MCF 10A (cell line): ENCODE measurements at regions not wholly inside any gene's neighbourhood (a gene's known extent, or its start where the extent isn't known, plus 50 kb on each side); places are given as distances from the start of the nearest gene placed in this dataset.

Experiments
- BruUV-seq: library from RNA; stranded (reverse); fragments of 400-500 nt; replicated peaks from 2 replicates; lab custom pipeline; 2021; lab: Mats Ljungman, UMichigan
- CTCF ChIA-PET: fragments of 300-600 bp; sonication (Branson Sonifier 250); formaldehyde crosslinking; extraction: SDS; loops from one replicate; lab custom pipeline; 2021; ENCODE audit warnings: antibody characterized with exemption, inconsistent platforms; lab: Yijun Ruan, JAX
- POLR2A ChIA-PET: fragments of 300-600, 350-650 bp; sonication (Branson Sonifier 250); formaldehyde crosslinking; extraction: SDS; loops from one replicate; lab custom pipeline; 2020; ENCODE audit warnings: antibody characterized with exemption, inconsistent platforms; lab: Yijun Ruan, JAX
- DNase-seq: peaks from one replicate; pipeline ENCODE4 v3.0.0-alpha.2; 2018; ENCODE audit not compliant: unreplicated experiment
- H3K27ac Mint-ChIP-seq: one replicate; pipeline ENCODE4 v1.8.0; 2022; ENCODE audit warnings: mild to moderate bottlenecking, low read depth, mixed read lengths; ENCODE audit not compliant: unreplicated experiment
- H3K27me3 Mint-ChIP-seq: one replicate; pipeline ENCODE4 v1.8.0; 2022; ENCODE audit warnings: mixed read lengths; ENCODE audit not compliant: insufficient read depth, unreplicated experiment
- H3K36me3 Mint-ChIP-seq: one replicate; pipeline ENCODE4 v1.8.0; 2022; ENCODE audit warnings: mild to moderate bottlenecking, moderate library complexity, mixed read lengths; ENCODE audit not compliant: insufficient read depth, unreplicated experiment
- H3K4me1 Mint-ChIP-seq: one replicate; pipeline ENCODE4 v1.8.0; 2022; ENCODE audit warnings: mixed read lengths; ENCODE audit not compliant: insufficient read depth, unreplicated experiment
- H3K4me3 Mint-ChIP-seq: one replicate; pipeline ENCODE4 v1.8.0; 2022; ENCODE audit warnings: mild to moderate bottlenecking, moderate library complexity, mixed read lengths; ENCODE audit not compliant: unreplicated experiment
- H3K9me3 Mint-ChIP-seq: one replicate; pipeline ENCODE4 v1.8.0; 2022; ENCODE audit warnings: mixed read lengths; ENCODE audit not compliant: unreplicated experiment
- intact Hi-C: fragments of 100-400 bp; cut with micrococcal nuclease; formaldehyde crosslinking; loops from 2 replicates; pipeline ENCODE4 v1.14.1; 2022
- TF ChIP-seq, protein P1 (sequence below): fragments of 200-600 bp; IDR thresholded peaks from one replicate; pipeline ENCODE4 v1.8.0; 2022; ENCODE audit warnings: antibody characterized with exemption, mild to moderate bottlenecking; ENCODE audit not compliant: unreplicated experiment

DNA sequence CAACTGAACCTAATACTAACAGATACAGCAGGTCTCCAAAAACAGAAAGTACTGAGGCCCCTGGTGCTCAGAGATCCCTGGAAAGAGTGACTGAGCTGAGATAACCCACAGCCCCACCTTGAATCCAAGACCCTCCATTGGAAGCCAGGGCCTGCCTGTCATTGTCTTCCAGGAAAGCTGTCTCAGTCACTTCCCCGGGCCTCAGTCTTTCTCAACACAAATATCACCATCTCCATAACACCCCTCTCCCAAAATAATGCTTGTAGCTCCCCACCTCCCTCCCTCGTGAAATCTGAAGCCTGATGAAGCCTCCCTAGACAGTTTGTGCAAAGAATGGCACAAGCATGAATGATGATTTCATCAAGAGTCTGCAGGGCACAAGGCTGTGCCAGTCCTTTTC lies 138.2 kb upstream of the LRFN2 start:
- intact Hi-C loops: no loop called here
- H3K36me3 Mint-ChIP-seq: no peaks in the 10 kb centered on the region
- peaks cover 17% of the 10 kb centered on the region for H3K9me3 Mint-ChIP-seq
- H3K27me3 Mint-ChIP-seq: no peaks in the 10 kb centered on the region
- TF ChIP-seq, protein P1, sequence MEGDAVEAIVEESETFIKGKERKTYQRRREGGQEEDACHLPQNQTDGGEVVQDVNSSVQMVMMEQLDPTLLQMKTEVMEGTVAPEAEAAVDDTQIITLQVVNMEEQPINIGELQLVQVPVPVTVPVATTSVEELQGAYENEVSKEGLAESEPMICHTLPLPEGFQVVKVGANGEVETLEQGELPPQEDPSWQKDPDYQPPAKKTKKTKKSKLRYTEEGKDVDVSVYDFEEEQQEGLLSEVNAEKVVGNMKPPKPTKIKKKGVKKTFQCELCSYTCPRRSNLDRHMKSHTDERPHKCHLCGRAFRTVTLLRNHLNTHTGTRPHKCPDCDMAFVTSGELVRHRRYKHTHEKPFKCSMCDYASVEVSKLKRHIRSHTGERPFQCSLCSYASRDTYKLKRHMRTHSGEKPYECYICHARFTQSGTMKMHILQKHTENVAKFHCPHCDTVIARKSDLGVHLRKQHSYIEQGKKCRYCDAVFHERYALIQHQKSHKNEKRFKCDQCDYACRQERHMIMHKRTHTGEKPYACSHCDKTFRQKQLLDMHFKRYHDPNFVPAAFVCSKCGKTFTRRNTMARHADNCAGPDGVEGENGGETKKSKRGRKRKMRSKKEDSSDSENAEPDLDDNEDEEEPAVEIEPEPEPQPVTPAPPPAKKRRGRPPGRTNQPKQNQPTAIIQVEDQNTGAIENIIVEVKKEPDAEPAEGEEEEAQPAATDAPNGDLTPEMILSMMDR: no peak
- CTCF ChIA-PET: no interaction called here
- no peak overlapping the region for H3K27ac Mint-ChIP-seq
- no peak for DNase-seq
- no TSS peak for BruUV-seq
- H3K4me1 Mint-ChIP-seq: no peaks in the 10 kb centered on the region
- H3K4me3 Mint-ChIP-seq: no peak overlapping the region
- POLR2A ChIA-PET: no interaction called here

DNA sequence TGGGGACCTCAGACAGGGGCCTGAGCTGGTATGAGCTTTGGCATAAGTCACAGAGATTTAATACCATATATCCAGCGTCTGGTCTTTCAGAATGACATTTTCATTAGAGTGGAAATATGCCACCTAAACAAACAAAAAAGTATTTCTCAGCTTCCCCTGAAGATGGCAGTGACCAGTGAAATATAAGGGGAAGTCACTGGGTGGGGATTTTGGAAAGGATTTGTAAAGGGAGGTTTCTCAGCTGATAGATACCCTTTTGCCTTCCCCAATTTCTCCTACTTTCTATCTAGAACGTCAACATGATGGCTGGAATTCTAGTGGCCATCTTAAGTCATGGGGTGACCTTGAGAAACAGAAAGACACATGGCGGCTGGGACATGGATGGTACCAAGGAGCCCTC lies 137.7 kb upstream of the LRFN2 start:
- H3K27me3 Mint-ChIP-seq: no peaks in the 10 kb centered on the region
- no peaks in the 10 kb centered on the region for H3K36me3 Mint-ChIP-seq
- DNase-seq: no peak
- no peak overlapping the region for H3K27ac Mint-ChIP-seq
- POLR2A ChIA-PET: interaction anchor here (0.7 kb wide), 1 partner anchor 1177 kb away, joined by 3 read pairs; no protein-coding TSS in a partner anchor
- TF ChIP-seq, protein P1: no peak
- intact Hi-C loops: no loop called here
- H3K4me3 Mint-ChIP-seq: no peak overlapping the region
- peaks cover 17% of the 10 kb centered on the region for H3K9me3 Mint-ChIP-seq
- CTCF ChIA-PET: no interaction called here
- no peaks in the 10 kb centered on the region for H3K4me1 Mint-ChIP-seq
- BruUV-seq: no TSS peak

DNA sequence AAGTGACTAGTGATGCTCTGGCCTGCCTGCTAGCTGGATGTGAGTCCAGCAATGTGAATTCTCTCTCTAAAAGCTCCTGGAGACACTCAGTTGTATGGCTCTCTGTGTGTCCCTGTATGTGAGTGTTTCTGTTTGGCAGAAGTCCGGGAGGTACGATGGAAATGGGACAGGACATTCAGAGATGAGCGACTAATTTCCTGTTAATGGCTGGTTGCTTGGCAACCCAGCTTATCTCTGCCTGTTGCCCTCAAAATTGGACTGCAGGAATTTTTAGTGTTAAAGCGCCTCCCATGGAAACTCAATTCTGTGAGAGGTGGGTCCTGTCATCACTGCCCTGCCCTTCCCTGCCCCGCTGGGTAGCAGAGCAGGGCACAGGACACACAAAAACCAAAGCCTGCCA lies 136.8 kb upstream of the LRFN2 start:
- Mint-ChIP-seq H3K36me3 (no peaks in the 10 kb centered on the region), H3K4me3 (no peak overlapping the region), H3K4me1 (no peaks in the 10 kb centered on the region), H3K27me3 (no peaks in the 10 kb centered on the region), H3K27ac (no peak overlapping the region), H3K9me3 (peaks cover 17% of the 10 kb centered on the region)
- intact Hi-C loops: no loop called here
- DNase-seq: no peak
- ChIA-PET CTCF (interaction anchor here (0.6 kb wide), 1 partner anchor 596 kb away, joined by 3 read pairs; no protein-coding TSS in a partner anchor), POLR2A (no interaction called here)
- TF ChIP-seq, protein P1: no peak
- no TSS peak for BruUV-seq

DNA sequence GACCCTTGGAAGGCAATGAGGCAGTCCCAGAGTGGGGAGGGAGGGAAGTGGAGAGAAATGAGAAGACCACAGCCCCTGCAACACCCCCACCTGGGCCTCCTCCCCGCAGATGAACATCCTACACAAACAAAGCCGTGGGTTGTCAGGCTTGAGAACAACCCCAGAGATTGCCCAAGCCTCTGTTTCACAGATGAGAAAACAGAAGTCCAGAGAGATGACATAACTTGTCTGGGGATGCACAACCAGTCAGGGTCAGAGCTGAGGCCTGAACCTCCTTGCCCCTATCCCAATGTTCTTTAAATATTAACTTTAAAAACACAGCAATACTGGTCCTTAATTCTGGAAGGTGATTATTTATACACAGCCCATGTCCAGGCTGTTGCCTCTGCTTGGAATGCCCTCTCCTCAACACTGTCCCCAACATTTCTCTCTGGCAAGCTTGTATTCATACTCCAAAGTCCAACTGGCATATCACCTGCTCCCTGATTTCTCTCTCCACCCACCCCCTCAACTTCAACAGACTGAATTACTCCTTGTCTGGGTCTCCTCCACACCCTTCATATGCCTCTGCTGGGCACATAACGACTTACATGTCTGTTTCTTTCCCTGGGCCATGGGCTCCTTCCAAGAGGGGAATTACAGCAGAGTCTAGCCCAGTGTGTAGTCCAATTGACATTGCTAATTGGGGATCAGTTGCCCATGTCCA lies 135.5 kb upstream of the LRFN2 start:
- H3K36me3 Mint-ChIP-seq: no peaks in the 10 kb centered on the region
- ChIA-PET CTCF (no interaction called here), POLR2A (no interaction called here)
- no peaks in the 10 kb centered on the region for H3K4me1 Mint-ChIP-seq
- no peak overlapping the region for H3K4me3 Mint-ChIP-seq
- H3K9me3 Mint-ChIP-seq: peaks cover 17% of the 10 kb centered on the region
- TF ChIP-seq, protein P1: no peak
- H3K27me3 Mint-ChIP-seq: no peaks in the 10 kb centered on the region
- no TSS peak for BruUV-seq
- no peak for DNase-seq
- H3K27ac Mint-ChIP-seq: no peak overlapping the region
- intact Hi-C loops: no loop called here
